Activated B cell treated with CpG ODN at 0.5 μM for 24 hours (primary cell): ENCODE measurements at regions not wholly inside any gene's neighbourhood (a gene's known extent, or its start where the extent isn't known, plus 50 kb on each side); places are given as distances from the start of the nearest gene placed in this dataset.
"Not testable (repeated sequence)": the region's sequence is repeated elsewhere in the genome, so short reads cannot be mapped to it uniquely, and the experiment has no call there.

Source experiments
- ATAC-seq: fragments of 200-7000 bp; cut with Tn5 transposase; one replicate; pipeline ENCODE4 v1.10.0; 2021; ENCODE audit warnings: low read depth, mild to moderate bottlenecking, moderate library complexity
- CTCF ChIA-PET: fragments of 350-600 bp; sonication (Branson Sonifier 250); formaldehyde crosslinking; loops from one replicate; lab custom pipeline; 2021; ENCODE audit warnings: antibody characterized with exemption; lab: Charles Lee
- POLR2A ChIA-PET: fragments of 350-600 bp; sonication (Branson Sonifier 250); formaldehyde crosslinking; loops from one replicate; lab custom pipeline; 2021; ENCODE audit warnings: antibody characterized with exemption; lab: Charles Lee
- DNase-seq: peaks from one replicate; pipeline ENCODE4 v3.0.0; 2022
- H3K27ac Mint-ChIP-seq: one replicate; pipeline ENCODE4 v1.8.0; 2020; ENCODE audit warnings: mixed read lengths
- H3K27me3 Mint-ChIP-seq: one replicate; pipeline ENCODE4 v1.8.0; 2021; ENCODE audit warnings: mixed read lengths
- H3K36me3 Mint-ChIP-seq: one replicate; pipeline ENCODE4 v1.8.0; 2021; ENCODE audit warnings: low read depth, mixed read lengths
- H3K4me1 Mint-ChIP-seq: one replicate; pipeline ENCODE4 v1.8.0; 2021; ENCODE audit warnings: mixed read lengths
- H3K4me3 Mint-ChIP-seq: one replicate; pipeline ENCODE4 v1.8.0; 2020; ENCODE audit warnings: mild to moderate bottlenecking, mixed read lengths
- H3K9me3 Mint-ChIP-seq: one replicate; pipeline ENCODE4 v1.8.0; 2020; ENCODE audit warnings: mixed read lengths
- intact Hi-C: fragments of 100-400 bp; cut with micrococcal nuclease; formaldehyde crosslinking; loops from one replicate; pipeline ENCODE4 v1.15.1; 2024
- TF ChIP-seq, protein P1 (sequence below): fragments of 200-600 bp; IDR thresholded peaks from one replicate; pipeline ENCODE4 v1.8.0; 2022; ENCODE audit warnings: antibody characterized with exemption, mild to moderate bottlenecking

GRCh38 chrX:23458957-23459356 is 124.3 kb downstream of the PTCHD1 start:
- H3K27ac Mint-ChIP-seq, ATAC-seq, H3K27me3 Mint-ChIP-seq, POLR2A ChIA-PET, intact Hi-C loops, DNase-seq, H3K4me3 Mint-ChIP-seq, CTCF ChIA-PET, H3K4me1 Mint-ChIP-seq, H3K36me3 Mint-ChIP-seq: not testable (repeated sequence)
- peaks cover 11% of the 10 kb centered on the region for H3K9me3 Mint-ChIP-seq

DNA sequence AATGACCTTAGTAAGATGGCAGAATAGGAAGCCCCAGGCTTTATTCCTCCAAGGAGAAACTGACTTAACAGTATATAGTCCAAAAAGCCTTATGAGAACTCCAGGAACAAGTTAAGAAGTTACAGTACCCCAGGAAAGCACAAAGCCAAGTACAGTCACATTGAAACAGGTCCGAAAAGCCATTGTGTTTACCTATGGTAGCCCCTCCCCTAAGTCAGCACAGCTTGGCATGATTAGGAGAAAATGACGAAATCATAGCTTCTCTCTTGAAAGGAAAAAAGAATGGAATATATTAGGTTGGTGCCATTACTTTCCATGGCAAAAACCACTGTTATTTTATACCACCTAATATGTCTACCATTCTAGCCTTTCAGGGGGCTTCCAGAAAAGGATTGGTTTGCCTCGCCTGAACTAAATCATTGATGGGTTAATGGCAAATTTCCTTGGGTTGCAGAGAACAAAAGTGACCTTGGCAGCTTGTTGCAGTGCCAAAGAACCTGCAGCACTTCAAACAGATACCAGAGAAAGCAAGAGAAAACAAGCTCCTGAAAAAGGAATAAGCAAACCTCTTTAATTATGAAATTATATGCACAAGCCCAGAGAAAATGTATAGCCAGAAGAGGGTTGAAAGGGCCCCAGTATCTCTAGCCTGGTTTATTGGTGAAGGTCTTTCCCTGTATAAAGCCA is 130.6 kb downstream of the PTCHD1 start:
- no peak for ATAC-seq

GRCh38 chrX:23465985-23466384 is 131.3 kb downstream of the PTCHD1 start:
- H3K9me3 Mint-ChIP-seq, result peaks cover 14% of the 10 kb centered on the region
- POLR2A ChIA-PET, result no interaction called here
- DNase-seq (no peak), ATAC-seq (no peak)
- CTCF ChIA-PET, result no interaction called here
- intact Hi-C loops, result no loop called here
- H3K27ac Mint-ChIP-seq, result no peak overlapping the region
- H3K4me3 Mint-ChIP-seq, result no peak overlapping the region
- H3K4me1 Mint-ChIP-seq, result no peaks in the 10 kb centered on the region
- TF ChIP-seq, protein P1, sequence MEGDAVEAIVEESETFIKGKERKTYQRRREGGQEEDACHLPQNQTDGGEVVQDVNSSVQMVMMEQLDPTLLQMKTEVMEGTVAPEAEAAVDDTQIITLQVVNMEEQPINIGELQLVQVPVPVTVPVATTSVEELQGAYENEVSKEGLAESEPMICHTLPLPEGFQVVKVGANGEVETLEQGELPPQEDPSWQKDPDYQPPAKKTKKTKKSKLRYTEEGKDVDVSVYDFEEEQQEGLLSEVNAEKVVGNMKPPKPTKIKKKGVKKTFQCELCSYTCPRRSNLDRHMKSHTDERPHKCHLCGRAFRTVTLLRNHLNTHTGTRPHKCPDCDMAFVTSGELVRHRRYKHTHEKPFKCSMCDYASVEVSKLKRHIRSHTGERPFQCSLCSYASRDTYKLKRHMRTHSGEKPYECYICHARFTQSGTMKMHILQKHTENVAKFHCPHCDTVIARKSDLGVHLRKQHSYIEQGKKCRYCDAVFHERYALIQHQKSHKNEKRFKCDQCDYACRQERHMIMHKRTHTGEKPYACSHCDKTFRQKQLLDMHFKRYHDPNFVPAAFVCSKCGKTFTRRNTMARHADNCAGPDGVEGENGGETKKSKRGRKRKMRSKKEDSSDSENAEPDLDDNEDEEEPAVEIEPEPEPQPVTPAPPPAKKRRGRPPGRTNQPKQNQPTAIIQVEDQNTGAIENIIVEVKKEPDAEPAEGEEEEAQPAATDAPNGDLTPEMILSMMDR, result no peak
- peaks cover 1% of the 10 kb centered on the region for H3K36me3 Mint-ChIP-seq
- no peaks in the 10 kb centered on the region for H3K27me3 Mint-ChIP-seq

More for the DNA sequence above, 130.6 kb downstream of the PTCHD1 start:
- H3K4me1 Mint-ChIP-seq, result no peaks in the 10 kb centered on the region
- POLR2A ChIA-PET, result no interaction called here
- intact Hi-C loops, result no loop called here
- H3K9me3 Mint-ChIP-seq, result peaks cover 17% of the 10 kb centered on the region
- CTCF ChIA-PET, result no interaction called here
- no peak overlapping the region for H3K4me3 Mint-ChIP-seq
- H3K36me3 Mint-ChIP-seq, result peaks cover 1% of the 10 kb centered on the region
- TF ChIP-seq, protein P1, result no peak
- H3K27ac Mint-ChIP-seq, result no peak overlapping the region
- no peak for DNase-seq
- H3K27me3 Mint-ChIP-seq, result no peaks in the 10 kb centered on the region

- intact Hi-C loops, result no loop called here
- no peaks in the 10 kb centered on the region for H3K4me1 Mint-ChIP-seq
- TF ChIP-seq, protein P1, result no peak
- H3K9me3 Mint-ChIP-seq, result peaks cover 7% of the 10 kb centered on the region
- no peak for DNase-seq
- ChIA-PET CTCF (no interaction called here), POLR2A (no interaction called here)
- ATAC-seq, result no peak
- H3K27ac Mint-ChIP-seq, result no peak overlapping the region
- no peaks in the 10 kb centered on the region for H3K27me3 Mint-ChIP-seq
- no peak overlapping the region for H3K4me3 Mint-ChIP-seq
- no peaks in the 10 kb centered on the region for H3K36me3 Mint-ChIP-seq
These were observed 143.4 kb downstream of the PTCHD1 start for GRCh38 chrX:23478056-23478455.

GRCh38 chrX:23478561-23478960 is 143.9 kb downstream of the PTCHD1 start:
- H3K27me3 Mint-ChIP-seq, result no peaks in the 10 kb centered on the region
- DNase-seq (no peak), ATAC-seq (no peak)
- no peak overlapping the region for H3K27ac Mint-ChIP-seq
- CTCF ChIA-PET, result no interaction called here
- H3K9me3 Mint-ChIP-seq, result peaks cover 7% of the 10 kb centered on the region
- POLR2A ChIA-PET, result no interaction called here
- H3K36me3 Mint-ChIP-seq, result no peaks in the 10 kb centered on the region
- H3K4me1 Mint-ChIP-seq, result no peaks in the 10 kb centered on the region
- TF ChIP-seq, protein P1, result no peak
- intact Hi-C loops, result no loop called here
- no peak overlapping the region for H3K4me3 Mint-ChIP-seq

DNA sequence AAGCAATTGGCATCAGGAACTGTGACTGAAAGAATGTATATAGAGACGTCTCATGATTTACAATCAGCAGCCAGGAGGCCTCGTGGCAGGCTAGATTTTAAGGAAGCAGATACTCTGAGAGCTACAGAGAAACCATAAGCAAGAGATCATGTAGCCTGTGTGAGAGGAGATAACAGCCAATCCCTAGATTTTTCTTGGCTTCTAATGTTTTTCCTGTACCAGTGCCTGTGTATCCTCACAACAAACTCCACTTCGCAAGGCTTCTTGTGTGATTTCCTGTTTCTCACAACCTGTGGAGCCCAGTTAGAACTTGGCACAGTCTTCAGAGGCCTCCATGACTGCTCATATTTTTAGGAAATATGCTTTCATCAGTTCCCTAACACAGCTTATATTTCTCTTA is 147.9 kb downstream of the PTCHD1 start:
- ChIA-PET CTCF (no interaction called here), POLR2A (no interaction called here)

More for the DNA sequence above, 147.9 kb downstream of the PTCHD1 start:
- DNase-seq, result no peak
- intact Hi-C loops, result no loop called here
- Mint-ChIP-seq H3K27me3 (no peaks in the 10 kb centered on the region), H3K4me1 (no peaks in the 10 kb centered on the region), H3K9me3 (no peaks in the 10 kb centered on the region), H3K36me3 (no peaks in the 10 kb centered on the region), H3K4me3 (no peak overlapping the region), H3K27ac (no peak overlapping the region)
- no peak for ATAC-seq
- TF ChIP-seq, protein P1, result no peak
